ENCODE measurements at regions not wholly inside any gene's neighbourhood (a gene's known extent, or its start where the extent isn't known, plus 50 kb on each side); places are given as distances from the start of the nearest gene placed in this dataset.

DNA sequence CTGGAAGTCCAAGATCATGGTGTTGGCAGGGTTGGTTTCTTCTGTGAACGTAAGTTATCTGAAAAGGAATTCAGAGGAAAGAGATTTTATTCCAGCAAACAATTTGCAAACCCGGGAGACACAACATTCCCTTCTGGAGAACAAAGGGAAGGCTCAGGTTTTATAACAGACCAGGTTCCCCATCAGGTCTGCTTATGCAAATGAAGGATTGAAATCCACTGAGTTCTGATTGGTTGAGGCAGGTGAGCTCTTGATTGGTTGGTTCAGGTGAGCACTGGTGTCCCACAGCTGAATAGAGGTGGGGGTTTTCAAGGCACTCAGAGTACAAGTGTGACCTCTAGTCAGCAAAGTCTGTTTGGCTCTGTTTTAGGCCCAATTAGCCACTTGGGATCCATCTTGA lies 1306.8 kb downstream of the TBC1D22A start (continued):
- no peak for TF ChIP-seq ZNF462 (CRISPR knock-in tag; IDR thresholded peaks at IDR 0.05)
- TF ChIP-seq EZH2phosphoT487 (IDR thresholded peaks at IDR 0.05; ENCODE audit: unreplicated experiment), result no peak
- TF ChIP-seq, protein P1, sequence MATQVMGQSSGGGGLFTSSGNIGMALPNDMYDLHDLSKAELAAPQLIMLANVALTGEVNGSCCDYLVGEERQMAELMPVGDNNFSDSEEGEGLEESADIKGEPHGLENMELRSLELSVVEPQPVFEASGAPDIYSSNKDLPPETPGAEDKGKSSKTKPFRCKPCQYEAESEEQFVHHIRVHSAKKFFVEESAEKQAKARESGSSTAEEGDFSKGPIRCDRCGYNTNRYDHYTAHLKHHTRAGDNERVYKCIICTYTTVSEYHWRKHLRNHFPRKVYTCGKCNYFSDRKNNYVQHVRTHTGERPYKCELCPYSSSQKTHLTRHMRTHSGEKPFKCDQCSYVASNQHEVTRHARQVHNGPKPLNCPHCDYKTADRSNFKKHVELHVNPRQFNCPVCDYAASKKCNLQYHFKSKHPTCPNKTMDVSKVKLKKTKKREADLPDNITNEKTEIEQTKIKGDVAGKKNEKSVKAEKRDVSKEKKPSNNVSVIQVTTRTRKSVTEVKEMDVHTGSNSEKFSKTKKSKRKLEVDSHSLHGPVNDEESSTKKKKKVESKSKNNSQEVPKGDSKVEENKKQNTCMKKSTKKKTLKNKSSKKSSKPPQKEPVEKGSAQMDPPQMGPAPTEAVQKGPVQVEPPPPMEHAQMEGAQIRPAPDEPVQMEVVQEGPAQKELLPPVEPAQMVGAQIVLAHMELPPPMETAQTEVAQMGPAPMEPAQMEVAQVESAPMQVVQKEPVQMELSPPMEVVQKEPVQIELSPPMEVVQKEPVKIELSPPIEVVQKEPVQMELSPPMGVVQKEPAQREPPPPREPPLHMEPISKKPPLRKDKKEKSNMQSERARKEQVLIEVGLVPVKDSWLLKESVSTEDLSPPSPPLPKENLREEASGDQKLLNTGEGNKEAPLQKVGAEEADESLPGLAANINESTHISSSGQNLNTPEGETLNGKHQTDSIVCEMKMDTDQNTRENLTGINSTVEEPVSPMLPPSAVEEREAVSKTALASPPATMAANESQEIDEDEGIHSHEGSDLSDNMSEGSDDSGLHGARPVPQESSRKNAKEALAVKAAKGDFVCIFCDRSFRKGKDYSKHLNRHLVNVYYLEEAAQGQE (IDR thresholded peaks at IDR 0.05; ENCODE audit: unreplicated experiment), result no peak
- no peak for TF ChIP-seq ZNF114 (CRISPR knock-in tag; IDR thresholded peaks at IDR 0.05)
- TF ChIP-seq JUNB (IDR thresholded peaks at IDR 0.05; ENCODE audit: unreplicated experiment), result no peak

GRCh38 chr22:48068323-48068885 lies 1306.0 kb downstream of the TBC1D22A start:
- Histone ChIP-seq H3K36me3 (ENCODE audit: insufficient read depth) (no peaks in the 10 kb centered on the region), H2AFZ (no peak overlapping the region), H3K4me3 (no peak overlapping the region), H3K79me2 (replicated peaks; ENCODE audit: insufficient read depth) (no peaks in the 10 kb centered on the region), H4K20me1 (replicated peaks; ENCODE audit: insufficient read depth) (no peaks in the 10 kb centered on the region), H3F3A (replicated peaks; ENCODE audit: low read depth) (no peaks in the 10 kb centered on the region), H3K27me3 (ENCODE audit: insufficient read depth) (no peaks in the 10 kb centered on the region), H3K4me1 (ENCODE audit: insufficient read depth) (peaks cover 11% of the 10 kb centered on the region), H3K4me2 (no peak overlapping the region), H3K27ac (ENCODE audit: low read depth) (no peak overlapping the region), H3K9me2 (ENCODE audit: insufficient read depth) (no peaks in the 10 kb centered on the region)
- DNase-seq (ENCODE audit: low spot score), result no peak
- ATAC-seq, result no peak
- peaks cover 24% of the 10 kb centered on the region for H3K4me1 Mint-ChIP-seq
- peak overlapping the region; percentile 51; the same call in 1 of the 2 replicates for H3K27ac Mint-ChIP-seq
- H3K27me3 Mint-ChIP-seq (ENCODE audit: insufficient read depth, low read depth, poor library complexity), result peaks cover 14% of the 10 kb centered on the region
- no peak overlapping the region for H3K4me3 Mint-ChIP-seq
- peaks cover 7% of the 10 kb centered on the region; the same call in 2 of the 3 replicates for H3K36me3 Mint-ChIP-seq (ENCODE audit: low read depth)
- peaks cover 25% of the 10 kb centered on the region; the same call in 2 of the 3 replicates for H3K9me3 Mint-ChIP-seq
- TF ChIP-seq ZNF331 (CRISPR knock-in tag; IDR thresholded peaks at IDR 0.05; ENCODE audit: low read depth) (no peak), POLR2AphosphoS5 (IDR thresholded peaks at IDR 0.05; ENCODE audit: low read depth) (no peak), STAT1 (IDR thresholded peaks at IDR 0.05; ENCODE audit: unreplicated experiment) (no peak), ETS1 (IDR thresholded peaks at IDR 0.05) (no peak), JUNB (IDR thresholded peaks at IDR 0.05; ENCODE audit: unreplicated experiment) (no peak)
- TF ChIP-seq, protein P1 (IDR thresholded peaks at IDR 0.05; ENCODE audit: unreplicated experiment), result no peak

All from GM23338 (cell line).